CD4-positive, alpha-beta T cell treated with Interleukin-17A for 4 hours (primary cell): ENCODE measurements at regions not wholly inside any gene's neighbourhood (a gene's known extent, or its start where the extent isn't known, plus 50 kb on each side); places are given as distances from the start of the nearest gene placed in this dataset.

Source experiments
- DNase-seq: peaks from one replicate; pipeline ENCODE4 v3.0.0-alpha.2; 2020; ENCODE audit warnings: mixed read lengths

DNA sequence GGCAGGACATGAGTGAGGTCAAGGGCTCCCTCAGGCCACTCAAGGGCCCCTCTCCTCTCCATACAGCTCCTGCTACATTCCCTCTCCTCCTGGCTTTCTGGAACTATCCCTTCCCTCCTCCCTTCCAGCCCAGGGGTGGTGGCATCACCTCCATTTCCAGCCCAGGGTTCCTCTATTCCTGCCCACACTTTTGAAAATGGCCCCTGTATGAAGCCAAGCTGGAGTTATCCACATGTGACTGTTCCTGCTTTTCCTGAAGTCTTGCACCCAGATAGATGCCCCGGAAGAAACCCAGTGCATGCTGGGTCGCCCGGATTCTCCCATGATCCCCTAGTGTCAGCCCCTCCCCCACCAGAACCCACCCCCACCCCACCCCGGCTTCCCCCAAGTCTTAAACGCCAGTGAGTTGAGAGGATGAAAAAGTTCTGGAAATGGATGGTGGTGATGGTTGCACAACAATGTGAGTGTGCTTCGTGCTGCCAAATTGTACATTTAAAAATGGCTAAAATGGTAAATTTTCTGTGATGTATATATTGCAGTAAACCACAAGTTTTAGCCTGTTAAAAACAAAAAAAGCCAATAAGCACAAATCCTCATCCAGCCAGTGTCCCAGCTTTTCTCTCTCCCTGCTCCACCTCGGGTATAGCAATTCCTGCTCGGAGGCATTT is 136.9 kb downstream of the SCARB1 start:
- DNase-seq = no peak

DNA sequence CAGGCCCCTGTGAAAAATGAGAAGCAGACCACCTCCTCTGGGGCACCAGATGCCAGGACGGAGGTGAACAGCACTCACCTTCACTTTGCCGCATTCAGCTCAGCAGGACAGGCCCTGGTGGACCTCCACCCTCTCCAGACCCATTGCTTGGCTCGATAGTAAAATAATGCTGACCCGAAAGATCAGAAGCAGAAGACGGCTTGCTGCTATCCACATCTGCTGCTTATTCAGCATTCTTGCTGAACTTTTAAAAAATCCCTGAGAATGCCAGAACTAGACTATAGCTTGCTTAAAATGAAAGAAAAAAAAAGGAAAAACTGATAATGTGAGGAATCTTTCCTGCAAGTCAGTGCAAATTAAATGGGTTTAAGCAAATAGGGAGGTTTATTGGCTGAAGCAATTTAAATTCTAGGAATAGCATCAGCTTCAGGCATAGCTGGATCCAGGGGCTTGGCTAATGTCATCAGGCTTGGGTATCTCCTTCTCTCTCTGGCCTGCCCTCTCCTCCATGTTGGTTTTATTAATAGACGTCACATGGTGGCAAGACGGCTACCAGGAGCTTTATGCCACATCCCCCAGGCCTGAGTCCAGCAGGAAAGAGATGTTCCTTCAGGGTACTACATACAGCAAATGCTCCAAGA is 137.9 kb downstream of the SCARB1 start:
- no peak for DNase-seq

DNA sequence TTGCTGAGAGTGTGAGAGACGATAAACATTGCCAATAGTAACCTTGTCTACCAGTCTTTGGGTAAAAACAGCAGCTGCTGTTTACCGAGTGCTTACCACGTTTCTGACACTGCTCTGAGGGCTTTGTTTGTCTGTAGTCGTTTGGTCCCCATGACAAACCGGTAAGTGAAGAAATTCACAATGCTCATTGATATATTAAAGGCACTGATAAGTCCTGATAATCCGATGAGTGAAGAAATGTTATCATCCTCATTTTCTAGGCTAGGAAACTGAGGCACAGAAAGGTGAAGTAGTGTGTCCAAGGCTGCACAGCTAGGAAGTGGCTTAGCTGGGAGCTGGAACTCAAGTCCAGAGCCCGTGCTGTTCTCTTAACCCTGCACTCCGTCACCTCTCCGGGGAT is 138.6 kb downstream of the SCARB1 start:
- no peak for DNase-seq

DNA sequence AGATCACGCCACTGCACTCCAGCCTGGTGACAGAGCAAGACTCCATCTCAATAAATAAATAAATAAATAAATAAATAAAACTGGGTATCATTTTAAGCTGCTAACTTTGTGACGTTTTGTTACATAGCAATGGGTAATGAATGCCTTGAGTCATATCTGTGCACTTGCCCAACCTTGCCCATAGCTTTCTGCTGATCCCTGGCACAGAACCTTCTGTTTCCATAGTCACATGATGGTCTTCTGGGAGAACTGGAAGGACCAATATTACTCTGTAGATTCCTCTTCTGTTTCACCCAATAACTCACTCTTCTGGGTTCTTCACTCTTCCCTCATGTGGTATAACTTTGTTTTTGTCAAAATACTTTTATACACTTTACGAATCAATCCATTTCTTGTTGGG is 140.8 kb downstream of the SCARB1 start:
- no peak for DNase-seq

DNA sequence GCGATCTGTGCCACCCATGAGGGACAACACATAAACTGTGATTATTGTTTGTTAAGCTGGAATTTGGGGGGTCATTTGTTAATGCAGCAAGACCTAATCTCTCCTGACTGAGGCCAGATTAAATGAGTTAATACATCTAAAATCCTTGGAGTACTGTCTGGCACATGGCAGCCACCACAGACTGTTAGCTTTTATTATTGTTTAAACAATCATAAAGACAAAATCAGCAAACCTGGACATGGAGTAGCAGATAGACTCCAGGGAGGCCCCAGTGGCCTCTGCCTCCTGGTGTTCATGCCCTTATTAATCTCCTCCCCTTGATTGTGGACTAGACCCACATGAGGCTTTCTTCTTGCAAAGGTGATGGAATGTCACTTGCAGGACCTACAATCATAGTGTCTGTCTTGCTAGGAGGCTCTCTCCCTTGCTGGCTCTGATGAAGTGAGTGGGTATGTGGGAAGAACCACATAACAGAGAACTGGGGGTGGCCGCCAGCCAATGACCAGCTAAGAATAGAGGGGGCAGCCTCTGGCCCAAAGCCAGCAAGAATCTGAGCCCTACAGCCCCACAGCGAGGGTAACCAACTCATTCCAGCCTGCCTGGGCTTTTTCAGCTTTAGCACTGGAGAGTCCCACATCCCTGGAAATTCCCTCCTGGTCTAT is 142.0 kb downstream of the SCARB1 start:
- no peak for DNase-seq

DNA sequence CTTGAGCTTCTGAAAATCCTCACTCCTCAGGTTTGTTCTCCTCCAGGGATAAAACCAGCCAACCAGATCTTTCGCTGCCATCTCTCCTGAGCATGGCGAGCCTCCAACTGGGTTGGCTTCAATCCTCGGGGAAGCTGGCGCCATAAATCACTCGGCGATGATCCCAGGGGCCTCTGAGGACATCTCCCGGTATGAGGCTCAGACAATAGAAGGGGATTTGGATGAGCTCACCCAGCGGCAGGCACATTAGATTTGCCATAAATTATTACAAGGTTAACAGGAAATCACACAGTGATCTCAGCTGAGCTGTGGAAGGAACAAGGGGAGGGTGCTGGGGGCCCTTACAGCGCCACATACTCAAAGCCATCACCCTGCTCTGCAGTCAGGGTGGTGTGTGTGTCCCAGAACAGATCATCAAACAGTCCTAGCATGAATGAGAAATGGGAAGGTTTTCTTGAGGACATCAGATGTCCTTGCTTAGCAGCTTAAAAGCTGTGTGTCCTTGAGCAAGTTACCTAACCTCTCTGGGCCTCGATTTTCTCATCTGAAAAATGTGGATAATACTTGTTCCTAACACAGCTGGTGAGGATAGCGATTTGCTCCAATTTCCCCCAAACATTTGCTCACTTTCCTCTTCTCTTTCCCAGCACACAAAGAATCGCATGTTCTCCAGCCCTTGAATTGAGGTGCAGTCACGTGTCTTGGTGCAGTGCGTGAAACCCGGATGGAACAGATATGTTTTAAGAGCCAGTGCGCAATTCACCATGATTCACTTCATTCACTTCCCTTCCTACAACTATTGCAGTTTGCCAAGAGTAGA is 142.8 kb downstream of the SCARB1 start:
- DNase-seq = no peak

DNA sequence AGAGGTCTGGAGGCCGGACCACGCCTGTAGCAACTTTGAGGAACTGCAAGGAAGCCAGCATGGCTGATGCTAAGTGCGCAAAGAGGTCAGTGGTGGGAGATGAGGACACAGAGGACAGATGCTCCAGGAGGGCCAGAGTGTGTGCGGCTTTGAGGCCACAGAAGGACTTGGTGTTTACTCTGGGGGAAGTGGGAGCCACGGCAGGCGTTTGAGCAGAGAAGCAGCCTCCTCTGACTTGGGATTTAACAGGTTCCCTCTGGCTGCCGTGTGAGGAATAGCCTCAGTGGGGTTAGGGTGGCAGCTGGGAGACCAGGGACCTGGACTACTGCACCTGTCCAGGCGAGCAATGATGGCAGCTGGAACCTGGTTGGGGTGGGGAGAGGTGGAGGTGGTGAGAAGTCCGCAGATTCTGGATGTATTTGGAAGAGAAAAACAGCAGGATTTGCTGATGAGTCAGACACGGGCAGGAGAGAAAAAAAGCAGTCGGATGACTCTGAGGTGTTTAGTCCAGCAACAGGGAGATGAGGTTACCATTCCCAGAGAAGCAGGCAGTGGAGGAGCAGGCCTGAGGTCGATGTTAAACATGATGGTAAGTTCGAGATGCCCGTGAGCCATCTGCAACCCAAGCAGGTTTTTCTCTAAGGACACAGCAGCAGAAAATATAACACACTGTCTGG is 143.5 kb downstream of the SCARB1 start:
- DNase-seq = no peak

DNA sequence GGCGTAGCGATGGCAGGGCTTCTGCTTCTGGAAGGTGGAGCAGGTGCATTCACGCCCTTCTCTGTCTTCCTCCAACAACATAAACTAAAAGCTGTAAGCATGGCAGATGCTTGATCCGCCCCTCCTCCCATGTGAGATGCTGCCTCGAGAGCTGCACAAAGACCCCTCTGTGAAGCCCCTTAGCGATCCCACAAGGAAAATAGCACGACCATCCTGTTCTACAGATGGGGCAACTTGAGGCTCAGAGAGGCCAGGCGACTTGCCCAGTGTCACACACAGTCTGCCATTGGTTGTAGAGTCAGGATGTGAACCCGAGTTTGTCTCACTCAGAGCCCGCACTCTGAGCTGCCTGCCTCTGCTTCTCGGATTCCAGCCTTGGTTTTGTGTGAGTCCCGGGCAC is 144.4 kb downstream of the SCARB1 start:
- DNase-seq = no peak

DNA sequence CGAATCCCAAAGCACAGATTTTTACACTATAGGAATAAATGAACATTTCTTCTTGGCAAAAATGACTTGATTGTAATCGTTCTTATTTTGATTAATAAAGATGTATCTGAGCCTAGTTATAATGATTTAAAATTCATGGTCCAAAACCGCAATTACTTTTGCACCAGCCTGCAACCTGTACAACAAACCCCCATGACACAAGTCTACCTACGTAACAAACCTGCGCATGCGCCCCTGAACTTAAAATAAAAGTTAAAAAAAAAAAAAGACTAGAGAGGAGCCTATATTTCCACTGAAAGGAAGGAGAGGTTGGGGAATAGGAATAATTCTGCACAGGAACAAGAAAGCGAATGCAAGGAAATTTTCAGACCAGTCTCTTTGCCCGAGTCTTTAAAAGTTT is 145.2 kb downstream of the SCARB1 start:
- DNase-seq = no peak

DNA sequence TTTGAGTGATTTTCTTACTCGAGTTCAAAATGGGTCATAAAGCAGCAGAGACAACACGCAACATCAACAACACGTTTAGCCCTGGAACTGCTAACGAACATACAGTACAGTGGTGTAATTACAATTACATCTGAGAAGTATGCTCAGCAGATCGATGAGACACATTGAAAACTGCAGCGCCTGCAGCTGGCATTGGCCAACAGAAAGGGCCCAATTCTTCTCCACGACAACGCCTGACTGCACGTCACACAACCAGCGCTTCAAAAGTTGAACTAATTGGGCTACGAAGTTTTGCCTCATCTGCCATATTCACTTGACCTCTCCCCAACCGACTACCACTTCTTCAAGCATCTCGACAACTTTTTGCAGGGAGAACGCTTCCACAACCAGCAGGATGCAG is 145.6 kb downstream of the SCARB1 start:
- no peak for DNase-seq

DNA sequence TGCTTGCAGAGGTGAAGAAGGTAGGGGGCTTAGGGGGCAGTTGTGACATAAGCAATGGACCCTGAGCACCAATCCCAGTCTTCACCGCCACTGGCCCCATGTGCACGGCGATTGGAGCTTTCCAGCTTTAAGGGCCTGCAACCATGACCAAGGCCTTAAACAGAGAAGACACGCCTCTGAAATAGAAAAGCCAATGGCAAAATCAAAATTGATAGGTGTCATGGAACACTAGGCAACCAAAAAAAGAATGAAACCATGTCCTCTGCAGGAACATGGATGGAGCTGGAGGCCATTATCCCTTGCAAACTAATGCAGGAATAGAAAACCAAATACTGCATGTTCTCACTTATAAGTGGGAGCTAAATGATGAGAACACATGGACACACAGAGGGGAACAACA is 146.3 kb downstream of the SCARB1 start:
- DNase-seq = no peak

DNA sequence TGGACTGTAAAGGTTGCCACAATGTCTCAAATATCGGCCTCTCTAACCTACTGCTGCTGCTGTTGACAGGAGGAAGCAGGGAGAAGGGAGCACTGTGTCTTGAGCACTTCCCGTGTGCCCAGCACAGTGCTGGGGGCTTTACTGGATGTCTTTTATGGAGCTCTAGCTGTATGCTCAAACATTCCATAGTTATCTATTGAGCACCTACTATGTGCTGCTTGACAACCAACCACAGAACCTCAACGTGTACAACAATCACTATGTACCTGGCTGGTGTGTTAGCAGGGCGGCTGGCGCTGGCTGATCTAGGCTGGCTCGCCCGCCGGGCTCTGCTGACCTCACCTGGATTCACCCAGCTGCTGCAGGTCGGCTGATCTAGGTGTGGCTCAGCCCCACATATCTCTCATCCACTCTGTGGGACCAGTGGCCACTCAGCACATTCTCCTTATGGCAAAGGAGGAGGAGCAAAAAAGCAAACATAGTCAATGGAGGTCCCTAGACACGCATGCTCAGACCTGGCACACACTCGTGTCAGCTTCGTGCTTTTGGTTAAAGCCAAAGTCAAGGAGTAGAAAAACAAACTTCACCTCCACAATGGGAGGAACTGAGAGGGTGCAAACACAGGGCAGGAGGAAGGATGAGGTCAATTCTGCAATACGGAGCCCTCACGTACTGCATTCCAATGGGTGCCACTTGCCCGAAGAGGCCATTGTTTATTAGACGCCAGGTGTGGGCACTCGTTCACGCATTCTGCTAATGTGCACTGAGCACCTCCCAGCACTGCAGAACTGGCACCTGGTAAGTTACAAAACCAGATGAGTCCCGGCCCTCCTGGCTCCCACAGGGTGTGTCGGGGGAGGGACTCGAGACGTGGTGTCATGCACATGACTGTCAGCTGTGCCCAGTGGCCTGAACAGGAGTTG is 147.2 kb downstream of the SCARB1 start:
- no peak for DNase-seq

DNA sequence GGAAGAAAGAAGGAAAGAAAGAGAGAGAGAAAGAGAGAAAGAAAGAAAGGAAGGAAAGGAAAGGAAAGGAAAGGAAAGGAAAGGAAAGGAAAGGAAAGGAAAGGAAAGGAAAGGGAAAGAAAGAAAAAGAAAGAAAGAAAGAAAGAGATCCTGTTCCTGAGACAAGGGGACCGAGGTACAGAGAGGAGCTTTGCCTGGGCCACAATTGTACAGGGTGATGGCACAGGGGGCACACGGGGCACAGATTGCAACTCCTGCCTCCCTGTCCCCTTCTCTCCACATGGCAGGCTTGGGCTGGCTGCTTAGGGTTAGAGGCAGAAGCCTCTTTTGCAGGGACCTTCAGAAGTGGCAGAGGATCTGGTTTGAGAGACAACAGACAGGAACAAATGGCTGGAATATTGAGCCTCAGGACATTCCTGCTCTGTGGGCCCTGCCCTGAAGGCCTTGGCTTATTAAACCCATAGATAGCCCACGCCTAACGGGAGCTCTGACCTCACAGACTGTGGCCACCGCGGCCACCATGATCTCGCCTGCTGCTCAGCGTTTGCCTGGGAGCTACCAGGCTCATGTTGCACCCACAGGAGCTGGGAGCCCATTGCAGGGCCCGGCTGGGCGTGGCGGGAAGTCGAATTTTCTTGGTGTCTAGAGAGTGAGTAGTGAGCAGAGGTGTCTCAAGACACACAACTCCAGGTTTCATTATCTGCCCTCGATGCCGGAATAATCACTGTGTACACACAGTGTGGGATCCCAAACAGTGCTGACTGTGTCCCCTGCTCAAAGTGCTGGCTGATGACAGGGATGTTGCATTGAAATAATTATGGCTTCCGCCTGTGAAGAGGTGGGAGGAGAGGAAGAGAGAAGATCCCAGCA is 147.9 kb upstream of the NCOR2 start:
- DNase-seq = no peak

DNA sequence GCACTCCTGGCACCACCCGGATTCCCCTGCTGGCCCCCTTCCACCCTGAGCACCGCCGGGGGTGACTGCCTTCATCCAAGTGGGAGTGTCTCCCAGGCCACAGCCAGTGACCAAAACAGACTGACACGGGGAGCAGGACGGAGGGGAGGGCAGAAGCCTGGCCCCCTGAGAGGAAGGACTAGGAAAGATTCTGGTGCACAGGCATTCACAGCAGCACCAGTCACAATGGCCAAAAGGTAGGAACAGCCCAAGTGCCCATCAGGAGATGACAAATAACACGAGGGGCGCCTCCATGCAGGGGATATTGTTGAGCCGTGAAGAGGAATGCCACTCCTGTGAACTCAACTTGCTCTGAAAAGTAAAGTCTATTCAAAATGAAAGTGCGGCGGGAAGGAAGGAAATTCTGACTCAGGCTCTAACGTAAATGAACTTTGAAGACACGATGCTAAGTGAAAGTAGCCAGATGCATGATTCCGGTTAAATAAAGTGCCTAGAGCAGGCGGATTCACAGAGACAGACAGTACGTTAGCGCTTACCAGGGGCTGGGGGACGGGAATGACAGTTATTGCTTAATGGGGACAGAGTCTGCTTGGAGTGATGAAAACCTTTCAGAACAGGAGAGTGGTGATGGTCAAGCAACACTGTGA is 146.1 kb upstream of the NCOR2 start:
- peak; percentile 66 for DNase-seq

DNA sequence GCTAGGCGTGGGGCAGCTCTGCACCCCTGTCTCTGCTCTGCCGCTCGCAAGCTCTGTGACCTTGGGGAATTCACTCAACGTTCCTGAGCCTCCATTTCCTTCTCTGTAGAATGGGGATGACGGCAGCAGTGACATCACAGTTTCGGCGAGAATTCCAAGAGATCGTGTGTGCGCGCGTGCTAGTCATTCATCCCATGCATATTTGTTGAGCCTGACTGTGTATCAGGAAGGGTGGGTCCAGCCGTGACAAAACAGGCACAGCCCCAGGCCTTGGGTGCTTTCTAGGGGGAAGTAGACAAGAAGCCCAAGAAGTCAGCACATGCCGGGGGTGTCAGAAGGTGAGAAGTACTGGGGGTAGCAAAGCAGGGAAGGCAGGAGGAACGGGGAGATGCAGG is 145.6 kb upstream of the NCOR2 start:
- peak; percentile 8 for DNase-seq

DNA sequence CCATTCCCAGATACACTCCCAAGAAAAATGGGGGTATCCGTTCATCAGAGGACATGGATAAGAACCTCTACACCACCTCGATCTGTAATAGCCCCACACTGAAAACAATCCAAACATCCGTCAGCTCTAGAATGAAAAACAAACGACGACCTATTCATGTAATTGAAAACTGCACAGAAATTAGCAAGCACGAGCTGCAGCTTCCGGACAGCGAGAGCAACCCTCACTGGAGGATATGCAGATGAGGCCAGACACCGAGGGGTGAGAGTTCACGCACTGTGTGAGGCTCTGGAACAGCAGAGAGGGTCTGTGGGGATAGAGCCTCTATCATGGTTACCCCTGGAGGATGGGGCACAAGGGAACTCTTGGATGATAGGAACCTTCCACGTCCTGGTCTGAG is 143.9 kb upstream of the NCOR2 start:
- no peak for DNase-seq

DNA sequence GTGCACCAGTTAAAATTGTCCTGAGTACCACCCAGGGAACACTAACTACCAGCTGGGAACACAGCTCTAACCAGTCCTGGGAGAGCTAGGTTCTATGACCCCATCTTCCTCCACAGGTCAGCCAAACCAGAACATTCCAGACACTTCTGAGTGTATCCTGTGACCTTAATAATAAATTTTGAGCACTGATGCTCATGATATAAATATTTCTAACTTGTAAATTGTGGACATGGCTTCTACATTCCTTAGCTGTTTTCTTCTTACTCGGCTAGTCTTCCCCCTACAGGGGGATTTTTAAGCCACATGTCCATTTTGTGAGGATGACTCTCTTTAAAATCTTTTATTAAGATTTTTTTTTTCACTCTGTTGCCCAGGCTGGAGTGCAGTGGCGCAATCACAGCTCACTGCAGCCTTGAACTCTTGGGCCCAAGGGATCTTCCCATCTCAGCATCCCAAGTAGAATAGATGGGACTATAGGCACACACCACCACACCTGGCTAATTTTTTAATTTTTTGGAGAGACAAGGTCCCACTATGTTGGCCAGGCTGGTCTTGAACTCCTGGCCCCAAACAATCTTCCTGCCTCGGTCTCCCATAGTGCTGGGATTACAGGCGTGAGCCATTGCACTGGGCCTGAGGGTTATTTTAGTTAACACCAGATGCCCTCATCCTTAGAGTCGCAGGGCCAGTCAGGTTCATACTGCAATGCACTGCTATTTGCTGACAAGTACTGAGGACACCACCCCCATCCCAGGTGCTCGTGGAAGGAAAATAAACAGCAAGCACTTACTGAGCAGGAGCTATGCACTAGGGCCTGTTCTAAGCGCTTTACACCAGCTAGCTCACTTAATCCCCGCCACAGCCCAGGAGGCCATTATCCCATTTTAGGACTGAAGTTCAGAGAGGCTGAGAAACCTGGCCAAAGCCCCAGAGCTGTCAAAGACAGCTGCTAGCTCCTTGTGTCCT is 142.6 kb upstream of the NCOR2 start:
- no peak for DNase-seq

DNA sequence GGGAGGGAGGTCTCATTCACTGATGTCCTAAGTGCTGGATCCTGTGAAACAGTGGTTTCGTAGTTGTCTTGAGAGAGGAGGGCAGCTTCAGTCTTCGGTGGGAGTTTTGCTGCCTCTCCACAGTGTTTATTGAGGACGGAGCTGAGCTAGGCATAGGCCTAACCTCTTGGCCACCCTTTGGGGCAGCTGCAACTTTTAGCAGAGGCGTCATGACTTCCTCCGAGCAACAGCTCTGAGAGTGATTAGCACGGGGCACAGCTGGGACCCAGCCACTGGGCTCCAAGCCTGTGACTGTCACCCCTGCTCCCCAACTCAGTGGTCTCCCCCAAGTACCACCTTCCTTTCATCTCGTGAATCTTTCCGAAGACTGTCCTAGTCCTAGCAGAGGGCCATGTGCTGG is 139.9 kb upstream of the NCOR2 start:
- no peak for DNase-seq

DNA sequence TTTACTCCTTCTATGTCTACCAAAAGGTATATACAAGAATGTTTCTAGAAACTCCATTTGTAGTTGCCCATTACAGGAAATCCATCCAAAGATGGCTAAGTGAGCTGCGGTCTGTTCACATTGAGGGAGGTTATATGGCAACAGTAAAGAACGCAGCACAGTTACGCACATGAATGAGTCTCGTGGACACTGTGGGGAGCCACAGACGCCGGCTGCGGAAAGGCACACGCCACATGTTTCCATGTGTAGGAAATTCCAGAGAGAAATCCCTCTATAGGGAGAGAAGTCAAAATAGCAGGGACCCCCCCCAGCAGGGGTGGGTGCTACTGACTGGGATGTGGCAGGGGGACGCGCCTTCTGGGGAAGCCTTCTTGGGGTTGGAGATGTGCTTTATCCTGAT is 139.0 kb upstream of the NCOR2 start:
- no peak for DNase-seq
